ENCODE measurements at regions not wholly inside any gene's neighbourhood (a gene's known extent, or its start where the extent isn't known, plus 50 kb on each side); places are given as distances from the start of the nearest gene placed in this dataset.

DNA sequence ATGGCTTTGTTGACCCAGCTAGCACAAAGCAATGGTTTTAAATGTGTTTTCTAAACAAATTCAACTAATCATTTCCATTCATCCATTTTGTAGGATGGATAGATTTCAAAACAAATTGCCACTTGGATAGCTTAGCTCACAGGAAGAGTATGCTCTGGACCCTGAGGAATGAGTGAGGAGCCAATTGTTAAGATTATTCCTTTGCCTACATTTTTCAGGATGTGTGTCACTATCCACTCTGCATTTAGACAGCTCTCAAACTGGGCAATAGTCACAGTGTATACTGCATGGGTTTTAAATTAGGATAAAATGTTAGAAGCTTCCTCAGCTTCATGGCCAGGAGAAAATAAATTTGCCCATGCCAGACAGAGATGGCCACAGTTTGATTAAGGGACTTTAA is 605.6 kb upstream of the TEX47 start:
- no peak overlapping the region for H3K27ac ChIP-seq
- no peak for TF ChIP-seq ZFX (IDR thresholded peaks at IDR 0.05)
- no peak for TF ChIP-seq CTCF (conservative IDR thresholded peaks at IDR 0.05)

DNA sequence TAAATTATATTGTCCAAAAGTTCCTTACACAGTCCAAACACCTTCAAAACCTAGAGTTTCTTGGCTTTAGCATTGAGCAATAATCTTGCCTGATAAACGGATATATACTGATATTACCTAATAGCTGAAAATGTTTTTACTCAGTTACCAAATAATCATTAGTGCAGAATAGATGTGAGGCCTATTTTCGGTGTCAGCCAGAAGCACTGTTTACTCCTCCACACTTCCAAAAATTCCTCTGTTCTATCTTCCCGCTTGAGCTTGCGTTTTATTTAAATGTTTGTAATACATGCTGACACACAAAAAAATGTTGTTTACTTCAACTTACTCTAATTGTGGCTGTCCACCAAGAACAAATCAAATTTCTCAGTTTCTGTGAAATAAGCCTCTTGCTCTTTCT is 606.2 kb upstream of the TEX47 start:
- no peak overlapping the region for H3K27ac ChIP-seq
- TF ChIP-seq ZFX (IDR thresholded peaks at IDR 0.05) (no peak), CTCF (conservative IDR thresholded peaks at IDR 0.05) (no peak)

DNA sequence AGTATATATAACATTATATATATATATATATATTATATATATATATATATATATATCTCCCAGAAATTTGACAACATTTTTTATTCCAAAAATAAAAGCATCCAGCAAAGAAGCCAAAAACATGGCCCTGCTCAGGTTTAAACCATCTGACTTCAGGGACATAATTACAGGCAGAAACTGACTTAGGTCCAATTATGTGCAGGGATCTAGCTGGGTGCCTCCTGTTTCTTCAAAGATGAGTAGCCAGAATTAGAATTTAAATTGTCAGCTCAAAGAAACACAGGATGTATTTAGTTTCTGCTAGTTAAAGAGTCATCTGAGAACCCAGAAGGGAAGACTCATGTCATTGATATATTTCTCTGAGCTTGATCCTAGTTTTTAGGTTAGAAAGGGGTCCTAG is 656.4 kb upstream of the TEX47 start:
- TF ChIP-seq ZFX (IDR thresholded peaks at IDR 0.05): no peak
- TF ChIP-seq CTCF (conservative IDR thresholded peaks at IDR 0.05): no peak

GRCh38 chr7:89456556-89456955 is 661.0 kb upstream of the TEX47 start:
- TF ChIP-seq CTCF (conservative IDR thresholded peaks at IDR 0.05) (no peak), ZFX (IDR thresholded peaks at IDR 0.05) (no peak)
- no peak overlapping the region for H3K27ac ChIP-seq

More for the DNA sequence above, 656.4 kb upstream of the TEX47 start:
- no peak overlapping the region for H3K27ac ChIP-seq

GRCh38 chr7:89458114-89458513 is 662.6 kb upstream of the TEX47 start:
- H3K27ac ChIP-seq: no peak overlapping the region
- TF ChIP-seq CTCF (conservative IDR thresholded peaks at IDR 0.05) (no peak), ZFX (IDR thresholded peaks at IDR 0.05) (no peak)

DNA sequence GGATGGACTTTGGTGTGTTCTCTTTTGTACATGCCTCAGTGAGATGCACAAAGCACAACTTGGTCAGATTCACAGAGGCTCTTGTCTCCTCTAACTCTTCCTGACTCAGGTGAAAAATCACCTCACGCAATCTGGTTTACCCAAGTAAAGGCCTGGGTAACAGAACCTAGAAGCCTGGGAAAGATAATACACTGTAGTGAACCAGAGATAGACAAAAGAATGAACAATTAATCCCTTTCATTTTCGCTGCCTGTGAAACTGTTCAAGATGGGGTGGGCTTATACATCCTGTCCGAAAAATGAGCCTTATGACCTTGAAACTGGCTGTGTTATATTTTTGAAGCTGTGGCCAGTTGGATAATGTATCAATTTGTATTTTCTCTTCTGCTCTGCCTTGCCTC is 678.9 kb upstream of the TEX47 start:
- no peak overlapping the region for H3K27ac ChIP-seq
- TF ChIP-seq ZFX (IDR thresholded peaks at IDR 0.05) (no peak), CTCF (conservative IDR thresholded peaks at IDR 0.05) (no peak)

- H3K27ac ChIP-seq: no peak overlapping the region
- TF ChIP-seq ZFX (IDR thresholded peaks at IDR 0.05) (no peak), CTCF (conservative IDR thresholded peaks at IDR 0.05) (no peak)
Measured at GRCh38 chr7:89477991-89478390, 676.3 kb upstream of the STEAP1 start.
